ENCODE measurements at regions not wholly inside any gene's neighbourhood (a gene's known extent, or its start where the extent isn't known, plus 50 kb on each side); places are given as distances from the start of the nearest gene placed in this dataset.

- TF ChIP-seq, protein P1, sequence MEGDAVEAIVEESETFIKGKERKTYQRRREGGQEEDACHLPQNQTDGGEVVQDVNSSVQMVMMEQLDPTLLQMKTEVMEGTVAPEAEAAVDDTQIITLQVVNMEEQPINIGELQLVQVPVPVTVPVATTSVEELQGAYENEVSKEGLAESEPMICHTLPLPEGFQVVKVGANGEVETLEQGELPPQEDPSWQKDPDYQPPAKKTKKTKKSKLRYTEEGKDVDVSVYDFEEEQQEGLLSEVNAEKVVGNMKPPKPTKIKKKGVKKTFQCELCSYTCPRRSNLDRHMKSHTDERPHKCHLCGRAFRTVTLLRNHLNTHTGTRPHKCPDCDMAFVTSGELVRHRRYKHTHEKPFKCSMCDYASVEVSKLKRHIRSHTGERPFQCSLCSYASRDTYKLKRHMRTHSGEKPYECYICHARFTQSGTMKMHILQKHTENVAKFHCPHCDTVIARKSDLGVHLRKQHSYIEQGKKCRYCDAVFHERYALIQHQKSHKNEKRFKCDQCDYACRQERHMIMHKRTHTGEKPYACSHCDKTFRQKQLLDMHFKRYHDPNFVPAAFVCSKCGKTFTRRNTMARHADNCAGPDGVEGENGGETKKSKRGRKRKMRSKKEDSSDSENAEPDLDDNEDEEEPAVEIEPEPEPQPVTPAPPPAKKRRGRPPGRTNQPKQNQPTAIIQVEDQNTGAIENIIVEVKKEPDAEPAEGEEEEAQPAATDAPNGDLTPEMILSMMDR (IDR thresholded peaks at IDR 0.05; ENCODE audit: extremely low read depth in 1 of 2, insufficient read depth in 1 of 2, low read depth in 1 of 2, low read length in 2 of 2) = no peak
- TF ChIP-seq MAX (IDR thresholded peaks at IDR 0.05; ENCODE audit: insufficient read depth, insufficient read length) = no peak
Observed at GRCh38 chr17:10999484-10999883, 161.6 kb upstream of the PIRT start.
